BJ (cell line): ENCODE measurements at regions not wholly inside any gene's neighbourhood (a gene's known extent, or its start where the extent isn't known, plus 50 kb on each side); places are given as distances from the start of the nearest gene placed in this dataset.

Experiments
- CTCF ChIA-PET: fragments of 350-600 bp; formaldehyde crosslinking; extraction: SDS; loops from one replicate; lab custom pipeline; 2021; ENCODE audit warnings: antibody characterized with exemption, inconsistent platforms; lab: Yijun Ruan, JAX
- POLR2A ChIA-PET: fragments of 300-600 bp; sonication (Branson Sonifier 250); formaldehyde crosslinking; extraction: SDS; loops from one replicate; lab custom pipeline; 2021; ENCODE audit warnings: antibody characterized with exemption; lab: Charles Lee
- DNase-seq: peaks from one replicate; pipeline ENCODE4 v3.0.0-alpha.2; 2011; ENCODE audit warnings: low read depth
- H3K27me3 ChIP-seq: 2 replicates; pipeline ENCODE4 v1.6.0; 2011; ENCODE audit warnings: low read length; ENCODE audit not compliant: control insufficient read depth, insufficient read depth
- H3K36me3 ChIP-seq: 2 replicates; pipeline ENCODE4 v1.5.1; 2011; ENCODE audit warnings: low read length; ENCODE audit not compliant: control insufficient read depth, insufficient read depth
- H3K4me3 ChIP-seq: 2 replicates; pipeline ENCODE4 v1.5.1; 2011; ENCODE audit warnings: low read depth, mild to moderate bottlenecking, control low read depth, low read length
- CTCF ChIP-seq: IDR thresholded peaks from 2 replicates; pipeline ENCODE4 v1.5.1; 2011; ENCODE audit warnings: low read depth, mild to moderate bottlenecking, control low read depth, inconsistent platforms, low read length, moderate library complexity; ENCODE audit not compliant: insufficient read depth

DNA sequence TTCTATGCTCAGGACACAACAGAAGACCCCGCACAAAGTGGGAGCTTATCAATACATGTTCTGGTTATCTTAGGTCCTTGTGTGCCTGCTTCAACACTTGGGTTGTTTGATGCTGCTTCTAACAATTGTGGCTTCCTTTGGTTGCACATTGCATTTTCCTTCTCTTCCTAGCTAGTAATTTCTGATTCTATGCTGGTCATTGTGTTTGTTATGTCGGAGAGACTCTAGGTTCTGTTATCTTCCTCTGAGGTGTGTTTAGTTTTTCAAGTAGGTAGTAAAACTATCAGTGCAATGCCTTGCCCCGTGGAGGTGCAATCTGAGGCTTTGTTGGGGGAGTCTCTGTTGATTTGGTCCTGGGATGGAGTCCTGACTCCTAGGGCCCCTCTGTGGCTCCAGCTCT, 414.2 kb downstream of the SHANK2 start:
- ChIA-PET CTCF (no interaction called here), POLR2A (no interaction called here)

GRCh38 chr11:70839851-70840250, 412.5 kb downstream of the SHANK2 start:
- DNase-seq: no peak
- ChIA-PET CTCF (interaction anchor here (0.6 kb wide), 1 partner anchor 342 kb away, joined by 3 read pairs; no protein-coding TSS in a partner anchor), POLR2A (no interaction called here)

More for the DNA sequence above, 414.2 kb downstream of the SHANK2 start:
- no peak for DNase-seq
- Histone ChIP-seq H3K4me3 (no peak overlapping the region), H3K27me3 (no peaks in the 10 kb centered on the region), H3K36me3 (no peaks in the 10 kb centered on the region)
- TF ChIP-seq CTCF: no peak

GRCh38 chr11:70841264-70841663, 411.1 kb downstream of the SHANK2 start:
- H3K36me3 ChIP-seq: no peaks in the 10 kb centered on the region
- no peak for TF ChIP-seq CTCF
- ChIA-PET POLR2A (no interaction called here), CTCF (no interaction called here)
- H3K27me3 ChIP-seq: no peaks in the 10 kb centered on the region
- H3K4me3 ChIP-seq: no peak overlapping the region
- DNase-seq: no peak

More at GRCh38 chr11:70839851-70840250, 412.5 kb downstream of the SHANK2 start:
- H3K4me3 ChIP-seq: no peak overlapping the region
- no peak for TF ChIP-seq CTCF
- no peaks in the 10 kb centered on the region for H3K36me3 ChIP-seq
- no peaks in the 10 kb centered on the region for H3K27me3 ChIP-seq

DNA sequence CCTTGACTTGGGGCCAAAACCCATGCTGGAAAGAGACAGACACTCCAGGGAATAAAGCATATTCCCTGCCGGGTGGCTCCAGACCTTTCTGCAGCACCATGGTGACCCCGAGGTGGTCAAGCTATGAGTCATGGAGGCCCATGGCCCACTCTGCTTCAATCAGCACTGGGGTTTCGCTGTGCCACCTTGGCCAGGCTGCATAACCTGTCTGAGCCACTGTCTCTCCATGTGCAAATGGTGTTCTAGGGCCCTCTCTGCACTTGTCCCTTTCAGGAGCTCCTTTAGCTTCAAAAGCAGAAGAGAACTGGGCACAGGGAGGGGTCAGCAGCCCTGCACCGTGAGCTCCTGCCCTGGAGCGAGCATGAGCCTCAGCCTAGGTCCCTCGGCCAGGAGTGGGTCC, 410.1 kb downstream of the SHANK2 start:
- POLR2A ChIA-PET: no interaction called here
- CTCF ChIA-PET: no interaction called here
- no peak for DNase-seq
- TF ChIP-seq CTCF: no peak
- Histone ChIP-seq H3K4me3 (no peak overlapping the region), H3K36me3 (no peaks in the 10 kb centered on the region), H3K27me3 (no peaks in the 10 kb centered on the region)

- ChIA-PET CTCF (no interaction called here), POLR2A (no interaction called here)
- TF ChIP-seq CTCF: no peak
- no peaks in the 10 kb centered on the region for H3K36me3 ChIP-seq
- H3K4me3 ChIP-seq: no peak overlapping the region
- no peaks in the 10 kb centered on the region for H3K27me3 ChIP-seq
- no peak for DNase-seq
These were observed 409.7 kb downstream of the SHANK2 start for GRCh38 chr11:70842701-70843100.
